ENCODE measurements at regions not wholly inside any gene's neighbourhood (a gene's known extent, or its start where the extent isn't known, plus 50 kb on each side); places are given as distances from the start of the nearest gene placed in this dataset.

GRCh38 chrX:94121799-94122198 is 447.8 kb downstream of the FAM133A start:
- H3K36me3 ChIP-seq (ENCODE audit: control insufficient read depth in 4 of 4, insufficient read depth in 3 of 4, low read depth in 1 of 4, low read length in 3 of 4): no peaks in the 10 kb centered on the region
- H3K9me3 ChIP-seq (ENCODE audit: control insufficient read depth in 4 of 4, low read length in 3 of 4): no peaks in the 10 kb centered on the region
- peaks cover 0 to 2% (median 0%) of the 10 kb centered on the region in 4 donors for H3K4me1 ChIP-seq (ENCODE audit: control insufficient read depth in 4 of 4, insufficient read depth in 4 of 4, low read length in 3 of 4)
- H3K27me3 ChIP-seq (ENCODE audit: control insufficient read depth in 4 of 4, insufficient read depth in 4 of 4, low read length in 3 of 4): peaks cover 0 to under 1% (median 0%) of the 10 kb centered on the region in 4 donors
- DNase-seq (ENCODE audit: low spot score): no peak
- 29% methylated on average over 2 of the region's 2 CpGs for WGBS
- no peak overlapping the region for H3K9ac ChIP-seq (ENCODE audit: low read depth in 1 of 2, low read length in 2 of 2)
- TF ChIP-seq CTCF (IDR thresholded peaks at IDR 0.05; ENCODE audit: low read depth, low read length, missing input control) (no peak), HNF4G (IDR thresholded peaks at IDR 0.05) (no peak), TAF1 (conservative IDR thresholded peaks at IDR 0.05) (no peak), SP1 (IDR thresholded peaks at IDR 0.05) (peak; percentile 27), RXRA (IDR thresholded peaks at IDR 0.05) (peak; percentile 18 to 67), FOXA2 (IDR thresholded peaks at IDR 0.05) (no peak), HNF4A (conservative IDR thresholded peaks at IDR 0.05) (peak in 1 of 2 donors; percentile 38), YY1 (IDR thresholded peaks at IDR 0.05) (no peak), REST (IDR thresholded peaks at IDR 0.05) (no peak), EGR1 (IDR thresholded peaks at IDR 0.05; ENCODE audit: low read depth in 2 of 2) (no peak), FOXA1 (IDR thresholded peaks at IDR 0.05) (no peak), NR2F2 (IDR thresholded peaks at IDR 0.05) (no peak), JUND (IDR thresholded peaks at IDR 0.05) (no peak), GABPA (IDR thresholded peaks at IDR 0.05 in 1 of 2, conservative IDR thresholded peaks at IDR 0.05 in 1 of 2) (no peak), RAD21 (IDR thresholded peaks at IDR 0.05) (no peak)
- TF ChIP-seq, protein P1, sequence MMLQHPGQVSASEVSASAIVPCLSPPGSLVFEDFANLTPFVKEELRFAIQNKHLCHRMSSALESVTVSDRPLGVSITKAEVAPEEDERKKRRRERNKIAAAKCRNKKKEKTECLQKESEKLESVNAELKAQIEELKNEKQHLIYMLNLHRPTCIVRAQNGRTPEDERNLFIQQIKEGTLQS (IDR thresholded peaks at IDR 0.05): no peak
- no peak overlapping the region for H3K27ac ChIP-seq (ENCODE audit: low read depth in 1 of 2, low read length in 2 of 2)
- H3K4me3 ChIP-seq (ENCODE audit: low read depth in 1 of 3, low read length in 3 of 3): no peak overlapping the region

GRCh38 chrX:94123062-94123461 is 449.1 kb downstream of the FAM133A start:
- WGBS: 91% methylated on average over 2 of the region's 2 CpGs
- Histone ChIP-seq H3K4me1 (ENCODE audit: control insufficient read depth in 4 of 4, insufficient read depth in 4 of 4, low read length in 3 of 4) (peaks cover 0 to 2% (median 0%) of the 10 kb centered on the region in 4 donors), H3K9ac (ENCODE audit: low read depth in 1 of 2, low read length in 2 of 2) (no peak overlapping the region), H3K36me3 (ENCODE audit: control insufficient read depth in 4 of 4, insufficient read depth in 3 of 4, low read depth in 1 of 4, low read length in 3 of 4) (no peaks in the 10 kb centered on the region), H3K4me3 (ENCODE audit: low read depth in 1 of 3, low read length in 3 of 3) (no peak overlapping the region), H3K27me3 (ENCODE audit: control insufficient read depth in 4 of 4, insufficient read depth in 4 of 4, low read length in 3 of 4) (no peaks in the 10 kb centered on the region), H3K27ac (ENCODE audit: low read depth in 1 of 2, low read length in 2 of 2) (no peak overlapping the region), H3K9me3 (ENCODE audit: control insufficient read depth in 4 of 4, low read length in 3 of 4) (no peaks in the 10 kb centered on the region)
- no peak for DNase-seq (ENCODE audit: low spot score)
- no peak for TF ChIP-seq CTCF (IDR thresholded peaks at IDR 0.05; ENCODE audit: low read depth, low read length, missing input control)
- no peak for TF ChIP-seq JUND (IDR thresholded peaks at IDR 0.05)
- no peak for TF ChIP-seq FOXA1 (IDR thresholded peaks at IDR 0.05)
- TF ChIP-seq SP1 (IDR thresholded peaks at IDR 0.05): no peak
- no peak for TF ChIP-seq ZBTB33 (IDR thresholded peaks at IDR 0.05)
- TF ChIP-seq HNF4A (conservative IDR thresholded peaks at IDR 0.05): no peak
- no peak for TF ChIP-seq EGR1 (IDR thresholded peaks at IDR 0.05; ENCODE audit: low read depth in 2 of 2)
- TF ChIP-seq, protein P1 (IDR thresholded peaks at IDR 0.05): no peak
- TF ChIP-seq REST (IDR thresholded peaks at IDR 0.05): no peak
- TF ChIP-seq MAX (IDR thresholded peaks at IDR 0.05): no peak
- TF ChIP-seq RXRA (IDR thresholded peaks at IDR 0.05): no peak
- no peak for TF ChIP-seq RAD21 (IDR thresholded peaks at IDR 0.05)
